ENCODE measurements at regions not wholly inside any gene's neighbourhood (a gene's known extent, or its start where the extent isn't known, plus 50 kb on each side); places are given as distances from the start of the nearest gene placed in this dataset.

GRCh38 chr7:135853008-135853407 is 104.4 kb upstream of the FAM180A start:
- WGBS, 2 donors = 63 to 67% methylated on average over 3 of the region's 3 CpGs
- H3K27ac ChIP-seq = no peak overlapping the region
- H3K27me3 ChIP-seq = no peaks in the 10 kb centered on the region
- ATAC-seq = no peak
- intact Hi-C loops (cut with DNase I) = no loop called here
- H3K4me3 ChIP-seq = no peak overlapping the region
- TF ChIP-seq POLR2A (IDR thresholded peaks at IDR 0.05) (no peak), CTCF (IDR thresholded peaks at IDR 0.05) (no peak)
- H3K9me3 ChIP-seq = peaks cover 0 to 3% (median 0%) of the 10 kb centered on the region in 3 donors
- no peaks in the 10 kb centered on the region for H3K36me3 ChIP-seq (replicated peaks in 1 of 2; ENCODE audit: insufficient read depth in 1 of 2, low read depth in 2 of 2)
- H3K4me1 ChIP-seq = no peaks in the 10 kb centered on the region
- no peak for DNase-seq

DNA sequence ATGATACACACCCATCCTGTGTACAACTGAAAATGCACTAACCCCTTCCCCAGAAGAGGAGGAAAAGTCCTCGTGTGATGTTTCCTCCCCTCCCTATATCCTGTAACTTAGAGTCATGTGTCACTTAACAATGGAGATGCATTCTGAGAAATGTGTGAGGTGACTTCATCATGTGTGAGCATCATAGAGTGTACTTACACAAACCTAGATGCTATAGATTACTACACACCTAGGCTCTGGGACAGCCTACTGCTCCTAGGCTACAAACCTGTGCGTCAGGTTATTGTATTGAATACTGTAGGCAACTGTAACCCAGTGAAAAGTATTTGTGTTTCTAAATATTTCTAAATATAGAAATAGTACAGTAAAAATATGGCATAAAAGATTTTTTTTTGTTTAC is 98.6 kb upstream of the FAM180A start:
- Histone ChIP-seq H3K27me3 (no peaks in the 10 kb centered on the region), H3K9me3 (no peaks in the 10 kb centered on the region), H3K27ac (no peak overlapping the region), H3K4me3 (no peak overlapping the region), H3K4me1 (no peaks in the 10 kb centered on the region), H3K36me3 (replicated peaks in 1 of 2; ENCODE audit: insufficient read depth in 1 of 2, low read depth in 2 of 2) (no peaks in the 10 kb centered on the region)
- DNase-seq (no peak), ATAC-seq (no peak)
- TF ChIP-seq POLR2A (IDR thresholded peaks at IDR 0.05) (no peak), CTCF (IDR thresholded peaks at IDR 0.05) (no peak)
- WGBS, 2 donors = 75 to 81% methylated on average over 2 of the region's 2 CpGs
- intact Hi-C loops (cut with DNase I) = no loop called here

DNA sequence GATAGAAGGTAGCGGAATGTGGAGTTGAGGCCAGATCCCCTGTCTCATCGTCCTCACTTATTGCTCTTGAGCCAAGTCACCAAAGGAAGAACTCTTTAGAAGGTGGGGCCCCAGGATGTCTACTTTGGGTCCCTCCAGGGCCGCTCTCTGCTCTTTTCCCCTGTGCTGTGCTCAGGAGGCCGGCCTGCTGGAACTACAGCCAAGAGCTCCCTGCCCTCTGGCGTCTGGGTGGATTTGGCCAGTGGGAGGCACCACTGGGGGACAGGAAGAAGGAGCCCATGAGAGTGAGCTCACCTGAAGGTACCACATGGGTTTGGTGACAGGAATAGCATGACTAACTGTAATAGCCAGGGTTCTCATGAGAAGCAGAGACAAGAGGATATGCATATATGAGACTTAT is 97.7 kb upstream of the FAM180A start:
- WGBS, 2 donors = 83 to 94% methylated on average over 4 of the region's 5 CpGs
- Histone ChIP-seq H3K9me3 (no peaks in the 10 kb centered on the region), H3K36me3 (replicated peaks in 1 of 2; ENCODE audit: insufficient read depth in 1 of 2, low read depth in 2 of 2) (no peaks in the 10 kb centered on the region), H3K4me3 (no peak overlapping the region), H3K4me1 (no peaks in the 10 kb centered on the region), H3K27me3 (no peaks in the 10 kb centered on the region), H3K27ac (no peak overlapping the region)
- TF ChIP-seq CTCF (IDR thresholded peaks at IDR 0.05) (no peak), POLR2A (IDR thresholded peaks at IDR 0.05) (no peak)
- intact Hi-C loops (cut with DNase I) = no loop called here
- DNase-seq (no peak), ATAC-seq (no peak)

GRCh38 chr7:135845415-135846075 is 96.9 kb upstream of the FAM180A start:
- WGBS, 2 donors = 68 to 80% methylated on average over 3 of the region's 3 CpGs
- DNase-seq (no peak), ATAC-seq (no peak)
- intact Hi-C loops (cut with DNase I) = no loop called here
- no peaks in the 10 kb centered on the region for H3K4me1 ChIP-seq
- H3K9me3 ChIP-seq = no peaks in the 10 kb centered on the region
- no peak overlapping the region for H3K27ac ChIP-seq
- TF ChIP-seq POLR2A (IDR thresholded peaks at IDR 0.05) = no peak
- no peak for TF ChIP-seq CTCF (IDR thresholded peaks at IDR 0.05)
- H3K27me3 ChIP-seq = no peaks in the 10 kb centered on the region
- H3K36me3 ChIP-seq (replicated peaks in 1 of 2; ENCODE audit: insufficient read depth in 1 of 2, low read depth in 2 of 2) = no peaks in the 10 kb centered on the region
- H3K4me3 ChIP-seq = no peak overlapping the region

- intact Hi-C loops (cut with DNase I) = no loop called here
- no peak overlapping the region for H3K4me3 ChIP-seq
- H3K27me3 ChIP-seq = no peaks in the 10 kb centered on the region
- 75 to 81% methylated on average over 5 of the region's 5 CpGs for WGBS, 2 donors
- DNase-seq (no peak), ATAC-seq (no peak)
- H3K4me1 ChIP-seq = no peaks in the 10 kb centered on the region
- H3K36me3 ChIP-seq (replicated peaks in 1 of 2; ENCODE audit: insufficient read depth in 1 of 2, low read depth in 2 of 2) = no peaks in the 10 kb centered on the region
- no peak overlapping the region for H3K27ac ChIP-seq
- TF ChIP-seq CTCF (IDR thresholded peaks at IDR 0.05) (no peak), POLR2A (IDR thresholded peaks at IDR 0.05) (no peak)
- no peaks in the 10 kb centered on the region for H3K9me3 ChIP-seq
Measured at GRCh38 chr7:135844903-135845302, 96.3 kb upstream of the FAM180A start.

Data from body of pancreas (tissue), 4 donors.